Caco-2 (cell line): ENCODE measurements at regions not wholly inside any gene's neighbourhood (a gene's known extent, or its start where the extent isn't known, plus 50 kb on each side); places are given as distances from the start of the nearest gene placed in this dataset.

Source experiments
- BruUV-seq: library from RNA; stranded (reverse); fragments of 400-500 nt; replicated peaks from 2 replicates; lab custom pipeline; 2021; lab: Mats Ljungman, UMichigan
- CTCF ChIA-PET: fragments of 300-600 bp; sonication (Branson Sonifier 250); formaldehyde crosslinking; loops from one replicate; lab custom pipeline; 2022; ENCODE audit warnings: antibody characterized with exemption; lab: Charles Lee
- POLR2A ChIA-PET: fragments of 300-600 bp; sonication (Branson Sonifier 250); formaldehyde crosslinking; loops from one replicate; lab custom pipeline; 2022; ENCODE audit warnings: antibody characterized with exemption; lab: Charles Lee
- DNase-seq, 2 experiments: peaks; one replicate each; pipeline versions ENCODE4 v3.0.0 to v3.0.0-alpha.2; 2020 to 2022
- H3K27me3 ChIP-seq: replicated peaks from 2 replicates; pipeline ENCODE4 v1.6.0; 2011; ENCODE audit warnings: low read length; ENCODE audit not compliant: control insufficient read depth, insufficient read depth
- H3K36me3 ChIP-seq: 2 replicates; pipeline ENCODE4 v1.5.1; 2011; ENCODE audit warnings: low read length; ENCODE audit not compliant: control insufficient read depth, insufficient read depth
- H3K4me1 ChIP-seq: fragments of 250-450 bp; sonication (Bioruptor Pico); 2 replicates; pipeline ENCODE4 v1.5.1; 2020; ENCODE audit warnings: mild to moderate bottlenecking
- H3K4me3 ChIP-seq: 2 replicates; pipeline ENCODE4 v1.5.1; 2011; ENCODE audit warnings: low read depth, mild to moderate bottlenecking, control low read depth, low read length
- H3K9me3 ChIP-seq: fragments of 250-450 bp; sonication (Bioruptor Pico); 2 replicates; pipeline ENCODE4 v1.5.1; 2020; ENCODE audit warnings: mild to moderate bottlenecking, moderate library complexity
- H3K27ac Mint-ChIP-seq: one replicate; pipeline ENCODE4 v1.8.0; 2022; ENCODE audit warnings: mixed read lengths; ENCODE audit not compliant: unreplicated experiment
- H3K27me3 Mint-ChIP-seq: one replicate; pipeline ENCODE4 v1.8.0; 2022; ENCODE audit warnings: mixed read lengths; ENCODE audit not compliant: insufficient read depth, unreplicated experiment
- H3K36me3 Mint-ChIP-seq: one replicate; pipeline ENCODE4 v1.8.0; 2022; ENCODE audit warnings: mild to moderate bottlenecking, mixed read lengths; ENCODE audit not compliant: insufficient read depth, unreplicated experiment
- H3K4me1 Mint-ChIP-seq: one replicate; pipeline ENCODE4 v1.8.0; 2022; ENCODE audit warnings: low read depth, mixed read lengths; ENCODE audit not compliant: unreplicated experiment
- H3K4me3 Mint-ChIP-seq: one replicate; pipeline ENCODE4 v1.8.0; 2022; ENCODE audit warnings: mild to moderate bottlenecking, moderate library complexity, mixed read lengths; ENCODE audit not compliant: unreplicated experiment
- H3K9me3 Mint-ChIP-seq: one replicate; pipeline ENCODE4 v1.8.0; 2022; ENCODE audit warnings: mixed read lengths; ENCODE audit not compliant: unreplicated experiment
- intact Hi-C: fragments of 100-400 bp; cut with micrococcal nuclease; formaldehyde crosslinking; loops from one replicate; pipeline ENCODE4 v1.10.0; 2022; ENCODE audit not compliant: unreplicated experiment
- TF ChIP-seq, protein P1 (sequence below), 2 experiments: fragments of 200-600 bp in 1 of 2; IDR thresholded peaks; 1 replicate in 1 of 2; 2 replicates in 1 of 2; pipeline versions ENCODE4 v1.5.1 to v1.8.0; 2011 to 2022; ENCODE audit warnings: antibody characterized with exemption in 1 of 2, control low read depth in 1 of 2, inconsistent platforms in 1 of 2, low read depth in 1 of 2, low read length in 1 of 2, mild to moderate bottlenecking in 1 of 2, moderate library complexity in 1 of 2; ENCODE audit not compliant: insufficient read depth in 1 of 2, severe bottlenecking in 1 of 2, unreplicated experiment in 1 of 2

DNA sequence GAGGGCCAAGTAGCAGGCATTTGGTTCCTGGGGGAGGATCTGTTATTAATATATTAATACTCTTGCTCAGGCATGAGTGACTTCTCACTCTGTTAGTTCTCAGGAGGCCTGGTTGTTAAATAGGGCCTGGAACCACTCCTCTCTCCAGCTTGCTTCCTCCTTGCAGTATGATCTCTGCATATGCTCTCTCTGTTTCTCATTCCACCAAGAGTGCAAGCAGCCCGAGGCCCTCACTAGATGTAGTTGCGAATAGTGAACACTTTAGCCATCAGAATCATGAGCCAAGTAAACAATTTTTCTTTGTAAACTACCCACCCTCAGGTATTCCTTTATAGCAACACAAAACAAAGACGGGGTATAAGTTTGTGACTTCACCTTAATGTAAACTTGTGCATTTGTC lies 784.3 kb downstream of the DNAJB9 start:
- Mint-ChIP-seq H3K4me3 (no peak overlapping the region), H3K9me3 (no peaks in the 10 kb centered on the region), H3K27ac (no peak overlapping the region), H3K4me1 (no peaks in the 10 kb centered on the region), H3K27me3 (no peaks in the 10 kb centered on the region), H3K36me3 (no peaks in the 10 kb centered on the region)
- no TSS peak for BruUV-seq
- H3K9me3 ChIP-seq: no peaks in the 10 kb centered on the region
- no peaks in the 10 kb centered on the region for H3K4me1 ChIP-seq
- intact Hi-C loops: no loop called here
- ChIA-PET CTCF (interaction anchor here (0.6 kb wide), 1 partner anchor 113 kb away, joined by 3 read pairs; no protein-coding TSS in a partner anchor), POLR2A (no interaction called here)
- H3K36me3 ChIP-seq: no peaks in the 10 kb centered on the region
- no peak overlapping the region for H3K4me3 ChIP-seq
- DNase-seq: peak in 1 of 2 experiments; percentile 3
- H3K27me3 ChIP-seq: no peaks in the 10 kb centered on the region
- TF ChIP-seq, protein P1, sequence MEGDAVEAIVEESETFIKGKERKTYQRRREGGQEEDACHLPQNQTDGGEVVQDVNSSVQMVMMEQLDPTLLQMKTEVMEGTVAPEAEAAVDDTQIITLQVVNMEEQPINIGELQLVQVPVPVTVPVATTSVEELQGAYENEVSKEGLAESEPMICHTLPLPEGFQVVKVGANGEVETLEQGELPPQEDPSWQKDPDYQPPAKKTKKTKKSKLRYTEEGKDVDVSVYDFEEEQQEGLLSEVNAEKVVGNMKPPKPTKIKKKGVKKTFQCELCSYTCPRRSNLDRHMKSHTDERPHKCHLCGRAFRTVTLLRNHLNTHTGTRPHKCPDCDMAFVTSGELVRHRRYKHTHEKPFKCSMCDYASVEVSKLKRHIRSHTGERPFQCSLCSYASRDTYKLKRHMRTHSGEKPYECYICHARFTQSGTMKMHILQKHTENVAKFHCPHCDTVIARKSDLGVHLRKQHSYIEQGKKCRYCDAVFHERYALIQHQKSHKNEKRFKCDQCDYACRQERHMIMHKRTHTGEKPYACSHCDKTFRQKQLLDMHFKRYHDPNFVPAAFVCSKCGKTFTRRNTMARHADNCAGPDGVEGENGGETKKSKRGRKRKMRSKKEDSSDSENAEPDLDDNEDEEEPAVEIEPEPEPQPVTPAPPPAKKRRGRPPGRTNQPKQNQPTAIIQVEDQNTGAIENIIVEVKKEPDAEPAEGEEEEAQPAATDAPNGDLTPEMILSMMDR (IDR thresholded peaks at IDR 0.05; ENCODE audit: insufficient read depth in 1 of 2, low read depth in 1 of 2, low read length in 1 of 2, severe bottlenecking in 1 of 2, unreplicated experiment in 1 of 2): no peak

- Histone ChIP-seq H3K4me3 (no peak overlapping the region), H3K27me3 (no peaks in the 10 kb centered on the region), H3K36me3 (no peaks in the 10 kb centered on the region), H3K4me1 (no peaks in the 10 kb centered on the region), H3K9me3 (no peaks in the 10 kb centered on the region)
- H3K4me1 Mint-ChIP-seq: no peaks in the 10 kb centered on the region
- H3K27me3 Mint-ChIP-seq: no peaks in the 10 kb centered on the region
- TF ChIP-seq, protein P1 (IDR thresholded peaks at IDR 0.05; ENCODE audit: insufficient read depth in 1 of 2, low read depth in 1 of 2, low read length in 1 of 2, severe bottlenecking in 1 of 2, unreplicated experiment in 1 of 2): no peak
- H3K9me3 Mint-ChIP-seq: no peaks in the 10 kb centered on the region
- no peaks in the 10 kb centered on the region for H3K36me3 Mint-ChIP-seq
- intact Hi-C loops: no loop called here
- BruUV-seq: no TSS peak
- ChIA-PET POLR2A (no interaction called here), CTCF (no interaction called here)
- no peak for DNase-seq
- H3K27ac Mint-ChIP-seq: no peak overlapping the region
- H3K4me3 Mint-ChIP-seq: no peak overlapping the region
These were observed 784.9 kb downstream of the DNAJB9 start for GRCh38 chr7:109354552-109354951.

- no peak overlapping the region for H3K4me3 Mint-ChIP-seq
- H3K36me3 ChIP-seq: no peaks in the 10 kb centered on the region
- H3K36me3 Mint-ChIP-seq: no peaks in the 10 kb centered on the region
- no peak for DNase-seq
- H3K27ac Mint-ChIP-seq: no peak overlapping the region
- no peaks in the 10 kb centered on the region for H3K4me1 Mint-ChIP-seq
- H3K4me3 ChIP-seq: no peak overlapping the region
- H3K4me1 ChIP-seq: peaks cover 13% of the 10 kb centered on the region
- H3K27me3 ChIP-seq: no peaks in the 10 kb centered on the region
- intact Hi-C loops: no loop called here
- POLR2A ChIA-PET: interaction anchor here (0.6 kb wide), 2 partner anchors 13 to 1891 kb away, joined by 3 read pairs; no protein-coding TSS in a partner anchor
- no peaks in the 10 kb centered on the region for H3K27me3 Mint-ChIP-seq
- CTCF ChIA-PET: no interaction called here
- no peaks in the 10 kb centered on the region for H3K9me3 ChIP-seq
- BruUV-seq: no TSS peak
- TF ChIP-seq, protein P1 (IDR thresholded peaks at IDR 0.05; ENCODE audit: insufficient read depth in 1 of 2, low read depth in 1 of 2, low read length in 1 of 2, severe bottlenecking in 1 of 2, unreplicated experiment in 1 of 2): no peak
- H3K9me3 Mint-ChIP-seq: no peaks in the 10 kb centered on the region
These were observed 806.1 kb downstream of the DNAJB9 start for GRCh38 chr7:109375823-109376222.
